Urinary bladder (tissue), 3 donors: ENCODE measurements at regions not wholly inside any gene's neighbourhood (a gene's known extent, or its start where the extent isn't known, plus 50 kb on each side); places are given as distances from the start of the nearest gene placed in this dataset.
"Not testable (repeated sequence)": the region's sequence is repeated elsewhere in the genome, so short reads cannot be mapped to it uniquely, and the experiment has no call there.

Experiments used
- DNase-seq: peaks from one replicate; pipeline ENCODE4 v3.0.0-alpha.2; 2015; ENCODE audit errors: extremely low spot score
- H3K27ac ChIP-seq: one replicate; pipeline ENCODE4 v1.5.1; 2013; ENCODE audit warnings: low read depth, mild to moderate bottlenecking, moderate library complexity
- H3K36me3 ChIP-seq: one replicate; pipeline ENCODE4 v1.6.1; 2013; ENCODE audit warnings: mild to moderate bottlenecking, moderate library complexity; ENCODE audit not compliant: insufficient read depth
- H3K4me1 ChIP-seq: one replicate; pipeline ENCODE4 v1.6.1; 2013; ENCODE audit warnings: mild to moderate bottlenecking, moderate library complexity; ENCODE audit not compliant: insufficient read depth
- H3K4me3 ChIP-seq: one replicate; pipeline ENCODE4 v1.5.1; 2013; ENCODE audit warnings: low read depth, low read length
- WGBS: extraction: QIAGEN DNeasy Blood & Tissue Kit; methylation state at CpG from one replicate; pipeline ENCODE4 v1.1.7; 2013; 5-methylcytosine and 5-hydroxymethylcytosine counted together
- donor health status: healthy with polysubstance abuse.
- donor health status: healthy.

- Histone ChIP-seq H3K4me1 (no peaks in the 10 kb centered on the region), H3K27ac (no peak overlapping the region), H3K4me3 (no peak overlapping the region), H3K36me3 (no peaks in the 10 kb centered on the region)
- no peak for DNase-seq
- 93% methylated on average over 3 of the region's 3 CpGs for WGBS
These were observed 425.8 kb upstream of the PABPC4L start for GRCh38 chr4:134627366-134627765.

GRCh38 chr4:134624365-134624764 is 422.8 kb upstream of the PABPC4L start:
- H3K4me3 ChIP-seq = no peak overlapping the region
- H3K27ac ChIP-seq = no peak overlapping the region
- no peak for DNase-seq
- no peaks in the 10 kb centered on the region for H3K36me3 ChIP-seq
- no peaks in the 10 kb centered on the region for H3K4me1 ChIP-seq
- 84% methylated on average over 1 of the region's 1 CpG for WGBS

- H3K4me1 ChIP-seq, H3K36me3 ChIP-seq, H3K4me3 ChIP-seq, H3K27ac ChIP-seq: not testable (repeated sequence)
- 58% methylated on average over 13 of the region's 13 CpGs for WGBS
- peak; percentile 45 for DNase-seq
These were observed 421.3 kb upstream of the PABPC4L start for GRCh38 chr4:134622626-134623575.

- Histone ChIP-seq H3K4me1 (no peaks in the 10 kb centered on the region), H3K36me3 (no peaks in the 10 kb centered on the region), H3K4me3 (no peak overlapping the region), H3K27ac (no peak overlapping the region)
- DNase-seq = no peak
- WGBS = 95% methylated on average over 2 of the region's 2 CpGs
These were observed 420.6 kb upstream of the PABPC4L start for GRCh38 chr4:134622199-134622598.

- not testable (repeated sequence) for DNase-seq, H3K27ac ChIP-seq, H3K4me1 ChIP-seq, H3K36me3 ChIP-seq, H3K4me3 ChIP-seq
- WGBS = 61% methylated on average over 5 of the region's 5 CpGs
These were observed 420.1 kb upstream of the PABPC4L start for GRCh38 chr4:134621715-134622114.

GRCh38 chr4:134610956-134611355 is 409.4 kb upstream of the PABPC4L start:
- H3K27ac ChIP-seq = no peak overlapping the region
- no peak for DNase-seq
- no peak overlapping the region for H3K4me3 ChIP-seq
- peaks cover 2% of the 10 kb centered on the region for H3K36me3 ChIP-seq
- H3K4me1 ChIP-seq = no peaks in the 10 kb centered on the region
- WGBS = 85% methylated on average over 1 of the region's 1 CpG

- no peak for DNase-seq
- H3K4me1 ChIP-seq = no peaks in the 10 kb centered on the region
- peaks cover 2% of the 10 kb centered on the region for H3K36me3 ChIP-seq
- H3K27ac ChIP-seq = no peak overlapping the region
- WGBS = 66% methylated on average over 1 of the region's 1 CpG
- no peak overlapping the region for H3K4me3 ChIP-seq
These were observed 408.6 kb upstream of the PABPC4L start for GRCh38 chr4:134610172-134610571.

GRCh38 chr4:134601706-134602105 is 400.1 kb upstream of the PABPC4L start:
- 97% methylated on average over 1 of the region's 1 CpG for WGBS
- H3K4me3 ChIP-seq = no peak overlapping the region

GRCh38 chr4:134591326-134591725 is 389.7 kb upstream of the PABPC4L start:
- Histone ChIP-seq H3K4me1 (no peaks in the 10 kb centered on the region), H3K4me3 (no peak overlapping the region), H3K27ac (no peak overlapping the region), H3K36me3 (no peaks in the 10 kb centered on the region)
- DNase-seq = no peak
- 53% methylated on average over 1 of the region's 1 CpG for WGBS

More at GRCh38 chr4:134601706-134602105, 400.1 kb upstream of the PABPC4L start:
- Histone ChIP-seq H3K4me1 (no peaks in the 10 kb centered on the region), H3K36me3 (no peaks in the 10 kb centered on the region), H3K27ac (no peak overlapping the region)
- DNase-seq = no peak

- 79% methylated on average over 5 of the region's 5 CpGs for WGBS
- no peak overlapping the region for H3K27ac ChIP-seq
- no peak for DNase-seq
- no peaks in the 10 kb centered on the region for H3K36me3 ChIP-seq
- no peak overlapping the region for H3K4me3 ChIP-seq
- no peaks in the 10 kb centered on the region for H3K4me1 ChIP-seq
These were observed 384.4 kb upstream of the PABPC4L start for GRCh38 chr4:134585972-134586371.

GRCh38 chr4:134567461-134567860 is 365.9 kb upstream of the PABPC4L start:
- H3K4me3 ChIP-seq = no peak overlapping the region
- WGBS = 95% methylated on average over 1 of the region's 1 CpG
- H3K36me3 ChIP-seq = no peaks in the 10 kb centered on the region
- no peaks in the 10 kb centered on the region for H3K4me1 ChIP-seq
- no peak overlapping the region for H3K27ac ChIP-seq
- DNase-seq = no peak

- Histone ChIP-seq H3K4me1 (no peaks in the 10 kb centered on the region), H3K27ac (no peak overlapping the region), H3K4me3 (no peak overlapping the region), H3K36me3 (no peaks in the 10 kb centered on the region)
- WGBS = 66% methylated on average over 3 of the region's 3 CpGs
- DNase-seq = no peak
These were observed 359.1 kb upstream of the PABPC4L start for GRCh38 chr4:134560728-134561127.

- no peaks in the 10 kb centered on the region for H3K36me3 ChIP-seq
- no peak overlapping the region for H3K27ac ChIP-seq
- H3K4me1 ChIP-seq = no peaks in the 10 kb centered on the region
- no peak for DNase-seq
- 66% methylated on average over 1 of the region's 1 CpG for WGBS
- H3K4me3 ChIP-seq = no peak overlapping the region
These were observed 350.5 kb upstream of the PABPC4L start for GRCh38 chr4:134552063-134552462.

GRCh38 chr4:134551348-134551747 is 349.8 kb upstream of the PABPC4L start:
- Histone ChIP-seq H3K27ac (no peak overlapping the region), H3K4me3 (no peak overlapping the region), H3K36me3 (no peaks in the 10 kb centered on the region), H3K4me1 (no peaks in the 10 kb centered on the region)
- DNase-seq = no peak
- WGBS = 91% methylated on average over 2 of the region's 2 CpGs
